ENCODE measurements at regions not wholly inside any gene's neighbourhood (a gene's known extent, or its start where the extent isn't known, plus 50 kb on each side); places are given as distances from the start of the nearest gene placed in this dataset.

GRCh38 chr9:2378266-2378665 is 243.3 kb upstream of the VLDLR start:
- TF ChIP-seq CTCF (IDR thresholded peaks at IDR 0.05; ENCODE audit: low read depth, low read length) = no peak
- DNase-seq (ENCODE audit: extremely low read depth, low read depth) = no peak

- DNase-seq (ENCODE audit: extremely low read depth, low read depth) = no peak
- no peak for TF ChIP-seq CTCF (IDR thresholded peaks at IDR 0.05; ENCODE audit: low read depth, low read length)
Observed at GRCh38 chr9:2378816-2379215, 242.8 kb upstream of the VLDLR start.

GRCh38 chr9:2384741-2385140 is 236.8 kb upstream of the VLDLR start:
- DNase-seq (ENCODE audit: extremely low read depth, low read depth) = no peak
- no peak for TF ChIP-seq CTCF (IDR thresholded peaks at IDR 0.05; ENCODE audit: low read depth, low read length)

GRCh38 chr9:2385746-2386145 is 235.8 kb upstream of the VLDLR start:
- DNase-seq (ENCODE audit: extremely low read depth, low read depth) = no peak
- TF ChIP-seq CTCF (IDR thresholded peaks at IDR 0.05; ENCODE audit: low read depth, low read length) = no peak

GRCh38 chr9:2386566-2386965 is 235.0 kb upstream of the VLDLR start:
- no peak for TF ChIP-seq CTCF (IDR thresholded peaks at IDR 0.05; ENCODE audit: low read depth, low read length)
- no peak for DNase-seq (ENCODE audit: extremely low read depth, low read depth)

- TF ChIP-seq CTCF (IDR thresholded peaks at IDR 0.05; ENCODE audit: low read depth, low read length) = no peak
- DNase-seq (ENCODE audit: extremely low read depth, low read depth) = no peak
Observed at GRCh38 chr9:2387166-2387565, 234.4 kb upstream of the VLDLR start.

GRCh38 chr9:2389404-2389803 is 232.2 kb upstream of the VLDLR start:
- DNase-seq (ENCODE audit: extremely low read depth, low read depth) = no peak
- TF ChIP-seq CTCF (IDR thresholded peaks at IDR 0.05; ENCODE audit: low read depth, low read length) = no peak
